ENCODE measurements at regions not wholly inside any gene's neighbourhood (a gene's known extent, or its start where the extent isn't known, plus 50 kb on each side); places are given as distances from the start of the nearest gene placed in this dataset.

DNA sequence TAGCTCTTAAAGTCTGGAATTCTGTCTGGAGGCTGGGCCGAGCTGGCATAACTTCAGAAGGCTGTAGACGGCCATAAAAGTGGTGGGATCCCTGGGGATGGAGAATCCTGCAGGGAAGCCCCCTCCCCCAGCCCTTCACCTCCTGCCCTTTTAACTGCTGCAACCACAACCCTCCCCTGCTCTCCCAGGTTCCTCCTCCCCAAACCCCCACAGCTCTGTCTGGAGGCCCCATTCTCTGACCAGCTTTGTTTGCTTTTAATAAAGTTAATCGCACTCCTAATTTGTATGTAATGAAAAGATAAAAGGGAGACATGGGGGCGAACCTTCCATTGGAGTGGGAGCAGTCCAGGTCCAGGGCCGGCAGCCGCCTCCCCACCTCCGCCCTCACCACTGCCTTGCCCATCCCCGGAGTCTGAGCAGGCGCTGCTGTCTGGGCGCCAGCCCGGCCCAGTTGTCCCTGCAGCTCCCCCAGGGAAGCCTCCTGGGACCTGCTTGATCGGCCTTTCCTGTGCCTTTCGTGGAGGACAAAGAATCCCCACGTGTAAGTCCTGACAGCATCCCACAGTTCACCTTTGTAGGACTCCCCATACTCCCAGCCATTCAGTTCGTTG is 84.3 kb downstream of the PJA1 start:
- peaks cover 2% of the 10 kb centered on the region for H3K27me3 ChIP-seq (ENCODE audit: control insufficient read depth, insufficient read depth, low read length)
- H3K4me3 ChIP-seq (ENCODE audit: low read length) = no peak overlapping the region
- H3K27ac ChIP-seq (ENCODE audit: low read depth, low read length) = no peak overlapping the region
- no peak overlapping the region for H3K9ac ChIP-seq (ENCODE audit: low read length)
- no peaks in the 10 kb centered on the region for H3K4me1 ChIP-seq (ENCODE audit: control insufficient read depth, insufficient read depth, low read length)
- no peaks in the 10 kb centered on the region for H3K36me3 ChIP-seq (ENCODE audit: control insufficient read depth, insufficient read depth, low read length)

DNA sequence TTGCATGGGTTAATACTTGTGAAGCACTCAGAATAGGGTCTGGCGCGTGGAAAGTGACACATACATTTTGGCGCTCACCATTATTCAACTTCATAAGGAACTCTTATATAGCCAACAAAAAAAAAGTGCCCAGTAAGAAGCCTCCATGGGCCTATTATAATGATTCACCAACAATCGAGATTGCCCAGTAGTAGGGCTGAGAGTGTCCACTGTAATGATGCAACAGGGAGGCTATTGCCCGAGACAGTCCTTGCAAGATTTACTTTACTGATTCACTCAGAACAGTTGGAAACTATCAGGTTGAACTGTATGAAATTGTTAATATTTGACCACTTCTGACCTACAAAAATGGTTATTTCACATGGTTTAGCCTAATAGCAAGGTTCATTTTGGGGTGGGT is 86.0 kb downstream of the PJA1 start:
- Histone ChIP-seq H3K9ac (ENCODE audit: low read length) (no peak overlapping the region), H3K27ac (ENCODE audit: low read depth, low read length) (no peak overlapping the region), H3K27me3 (ENCODE audit: control insufficient read depth, insufficient read depth, low read length) (no peaks in the 10 kb centered on the region), H3K36me3 (ENCODE audit: control insufficient read depth, insufficient read depth, low read length) (no peaks in the 10 kb centered on the region), H3K4me3 (ENCODE audit: low read length) (no peak overlapping the region), H3K4me1 (ENCODE audit: control insufficient read depth, insufficient read depth, low read length) (no peaks in the 10 kb centered on the region)

DNA sequence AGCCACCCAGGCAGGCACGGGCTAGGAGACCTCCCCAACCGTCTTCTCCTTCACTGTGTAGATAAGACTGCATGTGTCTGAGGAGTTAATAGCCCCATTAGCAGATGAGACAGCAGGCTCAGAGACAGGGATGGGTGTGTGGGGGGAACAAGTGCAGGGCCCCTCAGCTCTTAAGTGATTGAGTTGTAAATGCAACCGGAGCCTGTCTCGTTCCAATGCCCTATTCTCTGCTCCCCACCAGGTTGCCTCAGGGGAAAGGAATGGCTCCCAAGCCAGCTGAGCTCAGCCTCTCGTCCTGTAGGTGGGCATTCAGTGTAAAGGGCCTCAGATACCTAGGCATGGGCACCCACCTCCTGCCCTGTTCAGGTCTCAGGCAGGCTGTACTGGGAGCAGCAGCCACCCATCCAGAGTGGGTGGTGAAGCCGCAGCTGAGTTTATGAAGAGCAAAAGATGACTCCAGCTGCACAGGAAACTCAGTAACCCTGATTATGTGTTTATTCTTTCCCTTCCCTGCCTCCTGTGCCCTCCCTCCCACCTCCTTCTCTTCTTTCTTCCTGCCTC is 87.3 kb downstream of the PJA1 start:
- Histone ChIP-seq H3K36me3 (ENCODE audit: control insufficient read depth, insufficient read depth, low read length) (no peaks in the 10 kb centered on the region), H3K4me3 (ENCODE audit: low read length) (no peak overlapping the region), H3K9ac (ENCODE audit: low read length) (no peak overlapping the region), H3K27me3 (ENCODE audit: control insufficient read depth, insufficient read depth, low read length) (no peaks in the 10 kb centered on the region), H3K4me1 (ENCODE audit: control insufficient read depth, insufficient read depth, low read length) (no peaks in the 10 kb centered on the region), H3K27ac (ENCODE audit: low read depth, low read length) (no peak overlapping the region)

DNA sequence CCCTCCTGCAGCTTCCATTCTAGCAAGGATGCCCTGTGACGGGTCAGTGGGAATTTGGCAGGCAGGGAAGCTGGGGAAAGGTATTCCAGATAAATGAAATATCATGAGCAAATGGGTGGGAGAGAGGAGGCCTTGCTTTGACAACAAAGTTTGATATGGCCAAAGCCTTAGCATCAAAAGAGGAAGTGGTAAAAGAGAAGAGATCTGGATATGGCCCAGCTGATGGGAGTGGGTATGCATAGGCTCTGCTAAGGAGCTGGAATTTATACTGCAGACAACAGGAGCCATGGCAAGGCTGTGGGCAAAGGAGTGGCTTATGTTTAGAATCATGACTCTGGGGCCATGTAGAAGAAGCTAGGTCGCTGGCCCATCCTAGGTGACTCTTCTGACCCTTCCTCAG is 89.2 kb downstream of the PJA1 start:
- Histone ChIP-seq H3K27ac (ENCODE audit: low read depth, low read length) (no peak overlapping the region), H3K4me1 (ENCODE audit: control insufficient read depth, insufficient read depth, low read length) (no peaks in the 10 kb centered on the region), H3K4me3 (ENCODE audit: low read length) (no peak overlapping the region), H3K36me3 (ENCODE audit: control insufficient read depth, insufficient read depth, low read length) (no peaks in the 10 kb centered on the region), H3K9ac (ENCODE audit: low read length) (no peak overlapping the region), H3K27me3 (ENCODE audit: control insufficient read depth, insufficient read depth, low read length) (no peaks in the 10 kb centered on the region)

DNA sequence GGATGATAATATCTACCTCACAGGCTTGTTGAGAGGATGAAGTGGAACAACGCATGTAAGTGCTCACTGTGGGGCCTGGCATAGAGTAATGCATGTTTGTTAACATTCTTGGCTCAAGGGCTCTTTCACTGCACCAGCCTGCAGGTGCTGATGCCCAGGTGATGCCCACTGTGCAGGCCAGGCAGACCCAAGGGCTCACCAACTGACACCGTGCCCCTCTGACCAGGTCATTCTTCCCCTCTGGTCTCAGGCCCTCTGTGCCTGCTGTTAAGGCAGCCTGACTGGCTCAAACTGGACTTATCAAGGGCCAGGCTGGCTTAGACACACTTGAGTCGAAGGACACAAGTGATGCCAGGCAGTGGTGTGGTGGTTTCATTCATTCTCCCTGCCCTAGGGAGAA is 90.5 kb downstream of the PJA1 start:
- Histone ChIP-seq H3K4me3 (ENCODE audit: low read length) (no peak overlapping the region), H3K36me3 (ENCODE audit: control insufficient read depth, insufficient read depth, low read length) (no peaks in the 10 kb centered on the region), H3K4me1 (ENCODE audit: control insufficient read depth, insufficient read depth, low read length) (no peaks in the 10 kb centered on the region), H3K9ac (ENCODE audit: low read length) (no peak overlapping the region), H3K27me3 (ENCODE audit: control insufficient read depth, insufficient read depth, low read length) (no peaks in the 10 kb centered on the region), H3K27ac (ENCODE audit: low read depth, low read length) (no peak overlapping the region)

DNA sequence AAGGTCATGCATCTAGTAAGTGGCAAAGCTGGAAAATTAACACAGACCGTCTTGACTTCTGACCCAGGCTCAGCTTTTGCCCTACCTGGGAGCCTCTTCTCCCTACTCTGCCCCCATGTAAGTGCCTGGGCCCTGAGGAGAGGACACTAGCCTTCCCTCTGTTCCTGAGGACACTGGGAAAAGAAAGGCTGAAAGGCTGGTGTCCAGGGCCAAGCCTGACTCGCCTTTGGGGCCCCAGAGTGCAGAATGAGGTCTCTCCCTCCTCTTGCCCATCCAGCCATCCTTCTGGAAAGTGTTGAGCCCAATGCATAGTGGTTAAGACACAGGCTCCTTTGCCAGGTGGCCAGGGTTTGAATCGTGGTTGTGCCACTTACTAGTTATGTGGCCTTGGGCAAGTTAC is 91.5 kb downstream of the PJA1 start:
- Histone ChIP-seq H3K4me1 (ENCODE audit: control insufficient read depth, insufficient read depth, low read length) (no peaks in the 10 kb centered on the region), H3K9ac (ENCODE audit: low read length) (no peak overlapping the region), H3K27me3 (ENCODE audit: control insufficient read depth, insufficient read depth, low read length) (no peaks in the 10 kb centered on the region), H3K27ac (ENCODE audit: low read depth, low read length) (no peak overlapping the region), H3K36me3 (ENCODE audit: control insufficient read depth, insufficient read depth, low read length) (no peaks in the 10 kb centered on the region), H3K4me3 (ENCODE audit: low read length) (no peak overlapping the region)

DNA sequence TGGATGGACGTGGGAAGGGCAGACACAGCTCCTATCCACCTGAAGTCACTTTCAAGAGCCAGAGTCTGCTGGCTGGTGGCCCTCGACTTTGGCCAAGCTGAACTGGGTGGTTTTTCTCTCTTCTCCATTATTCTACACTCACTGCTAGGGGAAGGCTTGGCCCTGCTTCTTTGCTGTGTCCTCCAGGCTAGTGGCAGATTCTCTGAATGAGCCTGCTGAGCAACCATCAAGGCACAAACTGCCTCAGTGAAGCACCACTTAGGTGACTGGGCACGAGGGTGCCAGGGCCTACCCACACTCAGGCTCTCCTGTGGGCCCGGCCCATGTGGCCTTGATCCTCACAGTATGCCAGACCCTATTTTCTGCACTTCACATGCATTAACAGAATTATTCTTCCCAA is 92.0 kb downstream of the PJA1 start:
- Histone ChIP-seq H3K27me3 (ENCODE audit: control insufficient read depth, insufficient read depth, low read length) (no peaks in the 10 kb centered on the region), H3K4me3 (ENCODE audit: low read length) (no peak overlapping the region), H3K4me1 (ENCODE audit: control insufficient read depth, insufficient read depth, low read length) (no peaks in the 10 kb centered on the region), H3K9ac (ENCODE audit: low read length) (no peak overlapping the region), H3K27ac (ENCODE audit: low read depth, low read length) (no peak overlapping the region), H3K36me3 (ENCODE audit: control insufficient read depth, insufficient read depth, low read length) (no peaks in the 10 kb centered on the region)

DNA sequence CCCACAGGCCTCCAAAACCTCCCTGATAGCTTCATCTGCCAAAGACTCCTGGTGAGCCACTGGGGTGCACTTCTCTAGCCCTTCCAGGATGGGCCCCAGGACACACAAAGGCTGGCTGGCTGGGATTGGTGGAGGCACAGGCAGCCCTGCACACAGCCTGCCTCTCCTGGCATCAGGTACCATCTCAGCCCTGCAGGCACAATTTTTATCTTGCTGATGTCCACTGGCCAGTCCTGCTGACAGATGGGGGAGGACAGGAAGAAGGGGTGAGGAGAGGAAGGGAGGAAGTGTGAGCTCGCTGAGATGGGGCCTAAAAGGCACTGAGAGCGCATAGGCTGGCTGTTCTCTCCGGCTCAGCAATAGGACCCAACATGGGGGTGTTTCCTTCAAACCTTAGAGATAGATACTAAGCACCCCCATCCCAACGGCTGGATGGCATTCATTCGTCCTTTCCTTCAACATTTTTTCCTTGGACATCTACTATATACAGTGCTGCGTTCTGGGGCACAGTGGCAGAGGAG is 92.7 kb downstream of the PJA1 start:
- Histone ChIP-seq H3K27ac (ENCODE audit: low read depth, low read length) (no peak overlapping the region), H3K9ac (ENCODE audit: low read length) (no peak overlapping the region), H3K4me3 (ENCODE audit: low read length) (no peak overlapping the region), H3K27me3 (ENCODE audit: control insufficient read depth, insufficient read depth, low read length) (no peaks in the 10 kb centered on the region), H3K36me3 (ENCODE audit: control insufficient read depth, insufficient read depth, low read length) (no peaks in the 10 kb centered on the region), H3K4me1 (ENCODE audit: control insufficient read depth, insufficient read depth, low read length) (no peaks in the 10 kb centered on the region)

DNA sequence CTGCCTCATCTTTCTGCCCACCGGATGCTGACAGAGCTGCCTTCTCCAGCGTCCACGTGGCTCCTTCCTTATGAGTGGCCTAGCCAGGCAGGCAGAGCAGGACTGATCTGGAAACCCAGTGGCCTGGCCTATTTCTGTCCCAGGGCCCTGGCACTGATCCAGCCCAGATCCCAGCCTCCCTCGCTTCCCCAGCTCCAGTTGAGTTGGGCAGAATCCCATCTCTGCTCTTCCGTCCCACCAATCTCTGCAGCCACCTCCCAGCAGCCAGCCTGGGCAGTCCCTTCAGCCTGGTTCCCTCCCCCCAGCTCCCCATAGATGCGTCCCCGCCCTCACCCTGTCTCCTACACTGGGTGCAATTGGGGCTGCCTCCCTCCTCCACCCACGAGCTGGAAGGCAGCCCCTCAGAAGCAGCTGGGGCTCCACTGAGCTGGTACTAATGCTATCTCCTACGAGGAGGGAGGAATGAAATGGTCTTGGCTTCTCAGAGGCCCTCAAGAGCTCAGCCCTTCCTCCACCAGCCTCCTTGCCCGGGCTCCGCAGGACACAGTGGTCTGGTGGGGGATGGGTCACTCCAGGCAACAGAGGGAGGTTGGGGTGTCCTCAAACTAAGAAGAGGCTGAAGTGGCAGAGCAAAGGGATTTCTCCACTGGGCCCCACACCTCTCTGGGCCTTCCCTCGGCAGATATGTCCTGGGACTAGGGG is 94.2 kb downstream of the PJA1 start:
- H3K27me3 ChIP-seq (ENCODE audit: control insufficient read depth, insufficient read depth, low read length) = no peaks in the 10 kb centered on the region
- H3K9ac ChIP-seq (ENCODE audit: low read length) = no peak overlapping the region
- H3K4me1 ChIP-seq (ENCODE audit: control insufficient read depth, insufficient read depth, low read length) = no peaks in the 10 kb centered on the region
- H3K4me3 ChIP-seq (ENCODE audit: low read length) = no peak overlapping the region
- H3K27ac ChIP-seq (ENCODE audit: low read depth, low read length) = no peak overlapping the region
- no peaks in the 10 kb centered on the region for H3K36me3 ChIP-seq (ENCODE audit: control insufficient read depth, insufficient read depth, low read length)

DNA sequence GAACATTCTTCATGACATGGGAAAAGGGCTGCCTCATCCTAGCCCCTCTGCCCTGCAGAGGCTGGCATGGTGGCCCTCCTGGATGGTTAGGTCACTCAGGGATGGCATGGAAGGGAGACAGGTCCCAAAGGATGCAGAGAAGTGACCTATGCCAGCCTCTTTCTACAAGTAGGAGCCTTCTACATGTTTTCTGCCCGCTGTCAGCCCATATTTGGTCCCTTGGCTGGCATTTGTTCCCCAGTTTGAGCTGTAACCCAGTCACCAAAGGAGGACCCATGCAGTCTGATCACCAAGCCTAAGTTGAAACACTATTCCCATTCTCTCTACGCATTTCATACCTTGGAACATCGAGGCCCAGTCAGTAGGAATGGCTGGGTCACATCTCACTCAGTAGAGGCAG is 95.4 kb downstream of the PJA1 start:
- H3K9ac ChIP-seq (ENCODE audit: low read length) = no peak overlapping the region
- H3K36me3 ChIP-seq (ENCODE audit: control insufficient read depth, insufficient read depth, low read length) = no peaks in the 10 kb centered on the region
- no peak overlapping the region for H3K4me3 ChIP-seq (ENCODE audit: low read length)
- H3K27me3 ChIP-seq (ENCODE audit: control insufficient read depth, insufficient read depth, low read length) = no peaks in the 10 kb centered on the region
- H3K27ac ChIP-seq (ENCODE audit: low read depth, low read length) = no peak overlapping the region
- no peaks in the 10 kb centered on the region for H3K4me1 ChIP-seq (ENCODE audit: control insufficient read depth, insufficient read depth, low read length)

DNA sequence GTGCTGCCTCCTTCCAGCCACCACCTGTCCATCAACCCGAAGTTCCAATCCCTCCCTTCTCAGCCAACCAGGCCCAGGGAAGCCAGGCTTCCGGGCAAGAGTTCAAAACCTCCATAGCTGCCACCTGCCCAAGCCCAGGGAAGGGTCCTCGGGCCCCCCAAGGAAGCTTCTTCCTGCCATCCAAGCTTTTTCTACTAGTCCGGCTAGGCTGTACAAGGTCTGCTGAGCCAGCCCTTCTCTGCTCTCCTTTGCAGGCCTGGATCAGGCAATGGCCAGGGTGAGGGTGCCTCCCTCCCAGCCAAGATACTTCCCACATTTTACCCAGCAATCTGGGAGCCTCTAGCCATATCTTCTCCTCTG is 96.2 kb downstream of the PJA1 start:
- Histone ChIP-seq H3K36me3 (ENCODE audit: control insufficient read depth, insufficient read depth, low read length) (no peaks in the 10 kb centered on the region), H3K27ac (ENCODE audit: low read depth, low read length) (no peak overlapping the region), H3K4me1 (ENCODE audit: control insufficient read depth, insufficient read depth, low read length) (no peaks in the 10 kb centered on the region), H3K9ac (ENCODE audit: low read length) (no peak overlapping the region), H3K4me3 (ENCODE audit: low read length) (no peak overlapping the region), H3K27me3 (ENCODE audit: control insufficient read depth, insufficient read depth, low read length) (no peaks in the 10 kb centered on the region)

DNA sequence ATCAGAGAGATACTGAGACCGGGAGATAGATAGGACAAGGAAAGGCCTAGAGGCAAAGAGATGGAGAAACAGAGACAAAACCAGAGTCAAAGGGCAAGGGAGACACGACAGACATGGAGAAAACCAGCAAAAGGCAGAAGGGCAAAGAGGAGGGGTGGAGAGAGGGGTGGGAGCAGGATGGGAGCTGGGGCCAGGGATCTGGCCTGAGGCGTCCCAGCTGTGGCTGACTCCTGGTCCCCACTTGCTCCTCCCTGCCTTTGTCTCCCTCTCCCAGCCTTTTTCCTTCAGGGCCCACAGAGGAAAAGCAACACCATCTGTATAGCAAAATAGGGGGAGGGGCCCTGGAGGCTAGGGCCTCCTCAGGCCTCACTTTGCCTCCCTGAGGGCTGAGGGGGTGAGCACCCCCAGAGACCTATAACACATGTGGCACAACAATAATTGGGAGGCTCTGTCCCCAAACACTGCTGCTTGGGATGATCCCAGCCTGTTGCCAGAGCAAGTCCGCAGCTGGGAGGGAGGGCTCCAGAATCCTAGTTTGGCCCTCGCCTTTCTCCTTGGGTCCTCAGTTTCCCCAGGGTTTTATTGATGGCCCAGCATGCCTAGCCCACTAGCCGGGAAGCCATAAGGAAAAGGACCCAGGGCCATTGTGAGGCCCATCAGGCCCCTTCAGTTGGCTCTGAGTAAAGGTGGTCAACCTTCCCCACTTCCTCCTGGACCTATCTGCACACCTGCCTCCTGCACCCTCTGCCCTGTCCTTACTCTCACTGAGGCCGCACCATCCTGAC is 96.8 kb downstream of the PJA1 start:
- Histone ChIP-seq H3K4me3 (ENCODE audit: low read length) (no peak overlapping the region), H3K9ac (ENCODE audit: low read length) (no peak overlapping the region), H3K27me3 (ENCODE audit: control insufficient read depth, insufficient read depth, low read length) (no peaks in the 10 kb centered on the region), H3K36me3 (ENCODE audit: control insufficient read depth, insufficient read depth, low read length) (no peaks in the 10 kb centered on the region), H3K4me1 (ENCODE audit: control insufficient read depth, insufficient read depth, low read length) (no peaks in the 10 kb centered on the region), H3K27ac (ENCODE audit: low read depth, low read length) (no peak overlapping the region)
